Small intestine (tissue), 7 donors: ENCODE measurements at regions not wholly inside any gene's neighbourhood (a gene's known extent, or its start where the extent isn't known, plus 50 kb on each side); places are given as distances from the start of the nearest gene placed in this dataset.

Experiments
- DNase-seq, 2 donors: peaks; one replicate each; pipeline versions ENCODE4 v3.0.0 to v3.0.0-alpha.2; 2013
- FAIRE-seq: peaks from 2 replicates; lab custom pipeline; 2012; peaks lifted over from hg19 to GRCh38; lab: Jason Lieb, UNC
- H3K27ac ChIP-seq, 3 donors: one replicate each; pipeline ENCODE4 v1.5.1; 2013; ENCODE audit warnings: low read length in 2 of 3, mild to moderate bottlenecking in 2 of 3, control low read depth in 1 of 3, inconsistent platforms in 1 of 3, low read depth in 1 of 3, moderate library complexity in 1 of 3
- H3K27me3 ChIP-seq, 3 donors: one replicate each; pipeline ENCODE4 v1.6.1; 2013; ENCODE audit warnings: low read length in 3 of 3, inconsistent platforms in 1 of 3; ENCODE audit not compliant: control insufficient read depth in 3 of 3, insufficient read depth in 3 of 3
- H3K36me3 ChIP-seq, 3 donors: one replicate each; pipeline ENCODE4 v1.6.1; 2013; ENCODE audit warnings: low read length in 3 of 3, inconsistent platforms in 1 of 3, low read depth in 1 of 3, mild to moderate bottlenecking in 1 of 3, moderate library complexity in 1 of 3; ENCODE audit not compliant: control insufficient read depth in 3 of 3, insufficient read depth in 2 of 3
- H3K4me1 ChIP-seq, 3 donors: one replicate each; pipeline ENCODE4 v1.6.1; 2013; ENCODE audit warnings: low read length in 2 of 3, inconsistent platforms in 1 of 3, low read depth in 1 of 3, mild to moderate bottlenecking in 1 of 3, moderate library complexity in 1 of 3; ENCODE audit not compliant: control insufficient read depth in 3 of 3, insufficient read depth in 2 of 3
- H3K4me3 ChIP-seq, 3 donors: one replicate each; pipeline ENCODE4 v1.5.1; 2013; ENCODE audit warnings: low read length in 3 of 3, control low read depth in 1 of 3, inconsistent platforms in 1 of 3, low read depth in 1 of 3, mild to moderate bottlenecking in 1 of 3, moderate library complexity in 1 of 3
- H3K9me3 ChIP-seq, 2 donors: one replicate each; pipeline ENCODE4 v1.6.1; 2013; ENCODE audit warnings: low read depth in 1 of 2, low read length in 1 of 2; ENCODE audit not compliant: control insufficient read depth in 2 of 2, insufficient read depth in 1 of 2
- WGBS, 3 donors: extraction: QIAGEN DNeasy Blood & Tissue Kit; methylation state at CpG; one replicate each; pipeline ENCODE4 v1.1.7; 2013; 5-methylcytosine and 5-hydroxymethylcytosine counted together
- donor health status: healthy with polysubstance abuse.
- donor health status: control.
- donor health status: control.
- donor health status: Bipolar disorder and iron deficiency.
- donor health status: healthy.

GRCh38 chr3:63004448-63004847, 129.2 kb upstream of the CADPS start:
- no peak overlapping the region for H3K4me3 ChIP-seq
- no peak overlapping the region for H3K27ac ChIP-seq
- no peaks in the 10 kb centered on the region for H3K4me1 ChIP-seq
- H3K27me3 ChIP-seq, result no peaks in the 10 kb centered on the region
- WGBS, 3 donors, result 76 to 85% (median 85%) methylated on average over 3 of the region's 3 CpGs
- no peaks in the 10 kb centered on the region for H3K9me3 ChIP-seq
- no peaks in the 10 kb centered on the region for H3K36me3 ChIP-seq
- no peak for FAIRE-seq
- no peak for DNase-seq

- Histone ChIP-seq H3K4me1 (no peaks in the 10 kb centered on the region), H3K27me3 (no peaks in the 10 kb centered on the region), H3K9me3 (no peaks in the 10 kb centered on the region), H3K36me3 (no peaks in the 10 kb centered on the region), H3K27ac (no peak overlapping the region), H3K4me3 (no peak overlapping the region)
- no peak for DNase-seq
- WGBS, 3 donors, result 77 to 90% (median 87%) methylated on average over 11 of the region's 11 CpGs
- no peak for FAIRE-seq
Observed at GRCh38 chr3:63015614-63016309, 140.5 kb upstream of the CADPS start.

GRCh38 chr3:63022114-63022513, 146.9 kb upstream of the CADPS start:
- no peak overlapping the region for H3K27ac ChIP-seq
- 61 to 81% (median 69%) methylated on average over 2 of the region's 2 CpGs for WGBS, 3 donors
- DNase-seq, result no peak
- FAIRE-seq, result no peak
- no peaks in the 10 kb centered on the region for H3K9me3 ChIP-seq
- H3K36me3 ChIP-seq, result no peaks in the 10 kb centered on the region
- no peaks in the 10 kb centered on the region for H3K27me3 ChIP-seq
- no peak overlapping the region for H3K4me3 ChIP-seq
- H3K4me1 ChIP-seq, result no peaks in the 10 kb centered on the region

- H3K4me3 ChIP-seq, result no peak overlapping the region
- no peak for FAIRE-seq
- H3K4me1 ChIP-seq, result no peaks in the 10 kb centered on the region
- H3K36me3 ChIP-seq, result no peaks in the 10 kb centered on the region
- H3K27me3 ChIP-seq, result peaks cover 0 to 2% (median 0%) of the 10 kb centered on the region in 3 donors
- WGBS, 3 donors, result 61 to 92% (median 75%) methylated on average over 2 of the region's 2 CpGs
- no peak for DNase-seq
- no peaks in the 10 kb centered on the region for H3K9me3 ChIP-seq
- no peak overlapping the region for H3K27ac ChIP-seq
Observed at GRCh38 chr3:63026722-63027121, 151.5 kb upstream of the CADPS start.

GRCh38 chr3:63029326-63029725, 154.1 kb upstream of the CADPS start:
- WGBS, 3 donors, result 73 to 81% (median 76%) methylated on average over 3 of the region's 3 CpGs
- Histone ChIP-seq H3K9me3 (no peaks in the 10 kb centered on the region), H3K4me3 (no peak overlapping the region), H3K36me3 (no peaks in the 10 kb centered on the region), H3K27me3 (peaks cover 0 to 2% (median 0%) of the 10 kb centered on the region in 3 donors), H3K4me1 (no peaks in the 10 kb centered on the region), H3K27ac (no peak overlapping the region)
- DNase-seq, result no peak
- FAIRE-seq, result no peak

- Histone ChIP-seq H3K27ac (no peak overlapping the region), H3K9me3 (no peaks in the 10 kb centered on the region), H3K36me3 (no peaks in the 10 kb centered on the region), H3K4me1 (no peaks in the 10 kb centered on the region), H3K4me3 (no peak overlapping the region), H3K27me3 (peaks cover 0 to 2% (median 0%) of the 10 kb centered on the region in 3 donors)
- DNase-seq, result no peak
- WGBS, 3 donors, result 68 to 84% (median 75%) methylated on average over 1 of the region's 1 CpG
- FAIRE-seq, result no peak
Observed at GRCh38 chr3:63029921-63030320, 154.7 kb upstream of the CADPS start.

- FAIRE-seq, result no peak
- no peaks in the 10 kb centered on the region for H3K4me1 ChIP-seq
- WGBS, 3 donors, result 68 to 80% (median 75%) methylated on average over 6 of the region's 6 CpGs
- H3K4me3 ChIP-seq, result no peak overlapping the region
- no peak for DNase-seq
- no peak overlapping the region for H3K27ac ChIP-seq
- H3K27me3 ChIP-seq, result peaks cover 0 to 2% (median 0%) of the 10 kb centered on the region in 3 donors
- no peaks in the 10 kb centered on the region for H3K9me3 ChIP-seq
- H3K36me3 ChIP-seq, result no peaks in the 10 kb centered on the region
Observed at GRCh38 chr3:63030666-63031065, 155.4 kb upstream of the CADPS start.

- no peaks in the 10 kb centered on the region for H3K4me1 ChIP-seq
- H3K27me3 ChIP-seq, result peaks cover 0 to 2% (median 0%) of the 10 kb centered on the region in 3 donors
- no peaks in the 10 kb centered on the region for H3K9me3 ChIP-seq
- no peaks in the 10 kb centered on the region for H3K36me3 ChIP-seq
- H3K4me3 ChIP-seq, result no peak overlapping the region
- FAIRE-seq, result no peak
- no peak for DNase-seq
- H3K27ac ChIP-seq, result no peak overlapping the region
Observed at GRCh38 chr3:63032881-63033280, 157.7 kb upstream of the CADPS start.

GRCh38 chr3:63034101-63034500, 158.9 kb upstream of the CADPS start:
- Histone ChIP-seq H3K4me1 (no peaks in the 10 kb centered on the region), H3K4me3 (no peak overlapping the region), H3K27ac (no peak overlapping the region), H3K9me3 (no peaks in the 10 kb centered on the region), H3K27me3 (peaks cover 0 to 2% (median 0%) of the 10 kb centered on the region in 3 donors), H3K36me3 (no peaks in the 10 kb centered on the region)
- FAIRE-seq, result no peak
- DNase-seq, result no peak
- 87 to 97% (median 95%) methylated on average over 1 of the region's 1 CpG for WGBS, 3 donors
